GM19395 (cell line): ENCODE measurements at regions not wholly inside any gene's neighbourhood (a gene's known extent, or its start where the extent isn't known, plus 50 kb on each side); places are given as distances from the start of the nearest gene placed in this dataset.

Experiments
- ATAC-seq: cut with Tn5 transposase; IDR thresholded peaks from one replicate; pipeline ENCODE4 v1.9.1; 2021; ENCODE audit warnings: mild to moderate bottlenecking, moderate library complexity; ENCODE audit not compliant: unreplicated experiment

GRCh38 chr21:22855581-22855980 is 1857.4 kb downstream of the NCAM2 start:
- no peak for ATAC-seq

GRCh38 chr21:22871692-22872091 is 1873.5 kb downstream of the NCAM2 start:
- ATAC-seq, result no peak

- ATAC-seq, result no peak
These were observed 1882.4 kb downstream of the NCAM2 start for GRCh38 chr21:22880573-22880972.

- no peak for ATAC-seq
These were observed 1882.9 kb downstream of the NCAM2 start for GRCh38 chr21:22881131-22881530.

GRCh38 chr21:22885079-22885478 is 1886.9 kb downstream of the NCAM2 start:
- ATAC-seq, result no peak

- no peak for ATAC-seq
These were observed 1887.4 kb downstream of the NCAM2 start for GRCh38 chr21:22885614-22886013.

GRCh38 chr21:22889445-22889844 is 1891.2 kb downstream of the NCAM2 start:
- ATAC-seq, result no peak

GRCh38 chr21:22890656-22891055 is 1892.4 kb downstream of the NCAM2 start:
- no peak for ATAC-seq

GRCh38 chr21:22892028-22892427 is 1893.8 kb downstream of the NCAM2 start:
- ATAC-seq, result no peak

GRCh38 chr21:22892740-22893139 is 1894.5 kb downstream of the NCAM2 start:
- ATAC-seq, result no peak

- ATAC-seq, result no peak
These were observed 1899.9 kb downstream of the NCAM2 start for GRCh38 chr21:22898051-22898665.

GRCh38 chr21:22900490-22900889 is 1902.3 kb downstream of the NCAM2 start:
- no peak for ATAC-seq

GRCh38 chr21:22903851-22904250 is 1905.6 kb downstream of the NCAM2 start:
- no peak for ATAC-seq

- no peak for ATAC-seq
These were observed 1906.2 kb downstream of the NCAM2 start for GRCh38 chr21:22904385-22904784.

GRCh38 chr21:22925032-22925431 is 1926.8 kb downstream of the NCAM2 start:
- ATAC-seq, result no peak

GRCh38 chr21:22927469-22927868 is 1929.3 kb downstream of the NCAM2 start:
- ATAC-seq, result no peak

GRCh38 chr21:22941779-22942490 is 1943.7 kb downstream of the NCAM2 start:
- no peak for ATAC-seq

GRCh38 chr21:22955559-22955958 is 1957.3 kb downstream of the NCAM2 start:
- no peak for ATAC-seq

- no peak for ATAC-seq
These were observed 1963.0 kb downstream of the NCAM2 start for GRCh38 chr21:22961258-22961657.

- no peak for ATAC-seq
These were observed 1967.4 kb downstream of the NCAM2 start for GRCh38 chr21:22965455-22966135.

- ATAC-seq, result no peak
These were observed 1983.6 kb downstream of the NCAM2 start for GRCh38 chr21:22981819-22982218.

- no peak for ATAC-seq
These were observed 1994.9 kb downstream of the NCAM2 start for GRCh38 chr21:22993144-22993543.
